DMS114 treated with DMSO at 0.1 percent for 48 hours (cell line): ENCODE measurements at regions not wholly inside any gene's neighbourhood (a gene's known extent, or its start where the extent isn't known, plus 50 kb on each side); places are given as distances from the start of the nearest gene placed in this dataset.

Experiments used
- DNase-seq: peaks from one replicate; lab custom pipeline; 2025; ENCODE audit not compliant: unreplicated experiment; lab: John Stamatoyannopoulos, UW

GRCh38 chr11:70912226-70912840, 340.0 kb downstream of the SHANK2 start:
- DNase-seq = no peak

GRCh38 chr11:70913715-70914231, 338.6 kb downstream of the SHANK2 start:
- DNase-seq = no peak

DNA sequence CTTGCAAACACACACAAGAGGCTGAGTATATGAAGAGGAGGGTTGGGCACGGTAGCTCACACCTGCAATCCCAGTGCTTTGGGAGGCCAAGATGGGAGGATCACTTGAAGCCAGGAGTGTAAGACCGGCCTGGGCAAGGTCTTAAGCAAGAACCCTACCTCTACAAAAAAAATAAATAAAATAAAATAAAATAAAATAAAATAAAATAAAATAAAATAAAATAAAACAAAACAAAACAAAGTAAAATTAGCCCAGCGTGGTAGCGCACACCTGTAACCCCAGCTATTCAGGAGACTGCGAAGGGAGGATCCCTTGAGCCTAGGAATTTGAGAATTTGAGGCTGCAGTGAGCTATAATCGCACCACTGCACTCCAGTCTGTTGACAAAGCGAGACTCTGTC, 337.9 kb downstream of the SHANK2 start:
- no peak for DNase-seq

DNA sequence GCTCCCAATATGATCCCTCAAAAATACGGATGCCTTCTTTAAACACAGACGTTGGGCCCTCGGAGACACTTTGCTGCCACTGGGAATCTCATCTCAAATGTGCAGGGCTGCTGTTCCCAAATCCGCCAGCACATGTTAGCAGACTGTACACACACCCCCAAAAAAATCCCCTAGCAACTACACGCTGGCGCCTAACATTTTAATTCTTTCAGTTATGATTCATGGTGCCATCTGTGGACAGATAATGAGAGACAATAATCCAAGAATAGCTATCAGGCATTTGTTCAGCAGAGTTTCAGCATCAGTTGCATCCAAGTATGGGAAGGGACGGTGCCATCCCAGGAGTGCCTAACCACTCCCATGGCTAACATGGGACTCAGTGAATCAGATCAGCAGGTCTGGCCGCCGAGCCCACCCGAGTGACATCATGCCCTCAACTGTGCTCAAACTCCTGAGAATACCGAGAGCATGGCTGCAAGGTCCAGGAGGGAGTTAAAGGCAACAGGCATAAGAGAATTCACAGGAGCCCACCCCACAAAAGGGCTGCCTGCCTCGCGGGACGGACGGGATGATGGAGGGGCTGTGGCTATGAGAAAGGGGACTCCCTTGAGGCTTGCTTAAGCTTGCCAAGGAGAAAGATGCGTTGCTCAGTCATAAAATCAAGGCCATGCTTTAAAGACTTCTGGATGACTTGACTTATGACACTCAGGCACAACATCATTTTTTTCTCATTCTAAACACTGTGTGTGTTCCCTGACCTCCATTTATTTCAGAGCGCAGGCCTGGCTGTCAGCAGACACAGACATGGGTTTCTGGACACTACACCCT, 337.0 kb downstream of the SHANK2 start:
- DNase-seq = no peak

DNA sequence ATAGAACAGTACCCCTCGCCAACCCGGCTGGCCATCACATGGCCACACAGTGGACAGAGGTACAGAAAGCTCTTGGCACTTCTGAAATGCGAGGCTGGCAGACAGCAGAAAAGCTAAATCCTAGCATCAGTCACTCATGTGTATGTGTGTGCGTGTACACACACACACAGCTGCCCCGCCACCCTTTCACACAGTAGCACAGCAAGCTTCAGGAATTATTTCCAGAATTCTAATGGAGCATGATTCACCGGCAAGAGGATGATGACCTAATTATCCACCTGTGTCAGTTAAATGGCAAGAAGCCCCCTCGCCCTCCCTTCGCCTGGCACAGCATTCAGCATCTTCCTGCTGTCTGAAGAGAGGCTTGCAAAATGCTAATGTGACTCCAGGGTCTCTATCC, 336.0 kb downstream of the SHANK2 start:
- DNase-seq = no peak

DNA sequence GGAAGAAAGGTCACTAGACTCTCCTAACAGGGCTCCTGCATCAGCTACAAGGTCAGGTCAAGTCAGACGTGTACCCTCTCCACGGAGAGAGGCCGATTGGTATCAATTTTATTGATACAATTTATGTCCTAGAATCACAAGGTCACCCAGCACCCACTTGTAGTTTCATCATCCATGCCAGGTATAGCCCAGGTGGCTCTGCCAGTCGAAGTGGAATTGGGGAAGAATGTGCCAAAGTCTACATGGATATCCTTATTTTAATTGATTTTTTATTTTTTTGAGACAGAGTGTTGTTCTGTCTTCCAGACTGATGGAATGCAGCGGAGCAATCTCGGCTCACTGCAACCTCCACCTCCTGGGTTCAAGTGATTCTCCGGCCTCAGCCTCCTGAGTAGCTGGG, 334.1 kb downstream of the SHANK2 start:
- no peak for DNase-seq

DNA sequence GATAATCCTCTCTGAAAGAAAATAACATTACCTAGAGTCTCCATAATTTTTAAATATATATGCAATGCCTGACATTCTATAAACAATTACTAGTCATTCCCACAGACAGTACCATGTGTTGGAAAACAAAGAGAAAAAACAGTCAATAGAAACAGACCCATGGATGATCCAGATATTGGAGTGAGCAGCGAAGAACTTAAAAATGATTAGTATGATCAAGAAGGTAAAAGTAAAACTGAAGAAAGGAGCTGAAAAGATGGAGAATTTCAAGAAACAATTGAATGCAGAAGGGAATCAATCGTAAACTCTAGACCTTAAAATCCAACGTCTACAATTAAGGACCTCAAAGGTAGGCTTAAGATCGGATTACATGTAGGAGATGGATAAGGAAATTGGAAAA, 330.6 kb downstream of the SHANK2 start:
- no peak for DNase-seq

DNA sequence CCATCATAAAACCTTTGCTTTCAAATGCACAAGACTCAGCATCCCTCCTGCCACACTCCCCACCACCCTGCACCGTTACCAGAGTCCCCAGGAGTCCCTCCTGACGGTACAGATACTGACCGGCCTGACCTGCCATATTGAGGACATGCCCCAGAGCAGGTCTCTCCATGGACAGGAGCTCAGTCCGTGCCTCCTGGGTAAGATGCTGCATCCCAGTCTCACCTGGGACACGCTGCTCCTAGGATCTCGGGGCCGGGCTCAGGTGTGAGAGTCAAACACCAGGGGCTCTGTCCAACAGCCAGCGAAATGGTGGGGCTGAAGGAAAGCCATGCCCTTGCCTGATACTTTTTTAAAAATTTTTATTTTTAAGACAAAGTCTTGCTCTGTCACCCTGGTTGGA, 328.3 kb downstream of the SHANK2 start:
- no peak for DNase-seq

DNA sequence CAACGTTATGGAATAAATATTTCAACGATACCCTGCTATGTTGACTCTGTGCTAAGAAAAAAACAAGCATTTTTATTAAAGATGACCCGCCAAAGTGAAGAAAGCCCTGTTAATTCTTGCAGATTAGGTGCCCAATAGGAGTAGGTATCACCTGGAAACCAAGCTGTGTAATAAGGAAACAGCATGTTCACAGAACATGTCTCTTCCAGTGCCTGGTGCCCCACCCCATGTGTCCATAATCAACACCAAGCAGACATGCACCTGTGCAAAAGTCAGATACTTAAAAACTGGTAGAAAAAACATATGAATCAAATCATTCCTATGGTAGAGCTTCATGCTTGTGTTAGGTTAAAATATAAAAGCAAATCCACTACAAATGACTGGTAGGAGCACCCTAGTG, 327.1 kb downstream of the SHANK2 start:
- no peak for DNase-seq

DNA sequence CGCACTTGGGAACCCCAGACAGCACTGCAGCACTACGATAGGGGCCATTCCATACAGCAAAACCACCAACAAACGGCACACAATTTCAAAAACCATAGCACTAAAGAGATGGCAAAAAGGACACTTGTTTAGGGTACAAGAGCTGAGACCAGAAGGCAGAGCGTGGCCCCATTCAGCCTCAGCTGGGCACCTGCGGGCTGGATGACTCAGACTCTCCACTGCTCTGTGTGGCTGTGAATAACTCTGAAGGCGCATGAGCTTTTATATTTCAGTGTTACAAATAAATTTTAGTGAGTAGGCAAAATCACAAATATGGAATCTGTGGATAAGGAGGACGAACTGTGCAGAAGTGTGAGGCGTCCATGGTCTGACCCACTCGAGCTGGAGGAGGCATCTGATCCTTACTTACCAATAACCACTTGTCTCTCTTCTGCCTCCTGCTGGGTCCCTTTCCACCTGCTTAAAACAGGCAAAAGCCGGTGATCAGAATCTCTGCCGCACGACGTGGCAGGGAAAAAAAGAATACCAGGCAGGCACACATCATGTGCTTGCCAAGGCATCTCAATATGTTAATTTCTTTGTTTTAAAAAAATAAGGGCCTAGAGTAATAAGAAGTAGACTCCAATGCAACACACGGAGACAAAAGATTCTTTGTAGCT, 325.7 kb downstream of the SHANK2 start:
- no peak for DNase-seq

DNA sequence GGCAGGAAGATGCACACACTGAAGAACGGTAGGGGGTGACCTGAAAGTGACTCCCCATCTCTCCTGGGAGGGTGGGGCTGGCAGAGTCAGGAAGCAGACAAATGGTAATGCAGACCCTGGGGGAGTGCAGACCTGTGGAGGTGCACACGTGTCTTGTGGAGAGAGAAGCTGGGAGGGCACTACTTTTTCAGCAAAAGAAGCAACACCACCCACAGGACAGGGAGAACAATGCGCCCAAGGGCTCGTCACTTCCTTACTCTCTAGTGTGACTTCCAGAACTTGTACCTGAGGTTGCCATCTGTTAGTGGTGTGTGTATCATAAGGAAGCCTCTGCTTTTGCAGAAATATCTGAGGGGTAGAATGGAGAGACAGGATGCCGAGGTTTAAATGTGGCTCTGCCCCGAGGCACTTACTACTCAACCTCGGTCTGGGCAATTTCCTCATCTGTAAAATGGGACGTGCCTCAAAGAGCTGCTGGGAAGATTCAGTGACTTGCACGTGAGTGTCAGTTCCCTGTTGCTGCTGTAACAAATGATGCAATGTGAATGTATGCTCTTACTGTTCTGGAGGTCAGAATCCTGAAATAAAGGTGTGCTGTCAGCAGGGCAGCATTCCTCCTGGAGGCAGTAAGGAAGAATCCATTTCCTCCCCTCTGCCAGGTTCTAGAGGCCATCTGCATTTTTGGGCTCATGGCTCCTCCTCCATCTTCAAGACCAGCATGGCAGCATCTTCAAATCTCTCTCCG, 323.4 kb downstream of the SHANK2 start:
- no peak for DNase-seq

- DNase-seq = no peak
Measured at GRCh38 chr11:70930215-70930614, 322.2 kb downstream of the SHANK2 start.

GRCh38 chr11:70931430-70931829, 320.9 kb downstream of the SHANK2 start:
- DNase-seq = no peak

DNA sequence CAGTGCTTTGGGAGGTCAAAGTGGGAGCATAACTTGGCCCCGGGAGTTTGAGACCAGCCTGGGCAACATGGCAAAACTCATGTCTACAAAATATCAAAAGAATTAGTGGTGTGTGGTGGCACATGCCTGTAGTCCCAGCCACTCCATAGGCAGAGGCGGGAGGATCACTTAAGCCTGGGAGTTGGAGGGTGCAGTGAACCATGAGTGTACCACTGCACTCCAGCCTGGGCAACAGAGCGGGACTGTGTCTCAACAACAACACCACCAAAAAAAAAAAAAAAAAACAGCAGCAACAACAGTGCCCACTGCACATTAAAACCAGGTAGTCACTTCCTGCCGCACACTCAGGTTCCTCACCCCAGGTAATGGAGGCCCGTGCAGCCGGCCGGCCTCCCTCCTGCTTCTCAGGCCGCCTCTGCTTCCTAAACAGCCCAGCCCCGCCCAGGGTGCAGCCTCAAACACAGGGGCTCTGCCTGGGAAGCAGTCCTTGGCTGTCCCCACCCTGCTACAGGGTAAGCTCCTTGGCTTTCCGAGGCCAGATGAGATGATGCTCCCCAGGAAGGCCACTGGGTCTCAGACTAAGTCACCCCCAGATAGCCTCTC, 318.3 kb downstream of the SHANK2 start:
- DNase-seq = no peak

DNA sequence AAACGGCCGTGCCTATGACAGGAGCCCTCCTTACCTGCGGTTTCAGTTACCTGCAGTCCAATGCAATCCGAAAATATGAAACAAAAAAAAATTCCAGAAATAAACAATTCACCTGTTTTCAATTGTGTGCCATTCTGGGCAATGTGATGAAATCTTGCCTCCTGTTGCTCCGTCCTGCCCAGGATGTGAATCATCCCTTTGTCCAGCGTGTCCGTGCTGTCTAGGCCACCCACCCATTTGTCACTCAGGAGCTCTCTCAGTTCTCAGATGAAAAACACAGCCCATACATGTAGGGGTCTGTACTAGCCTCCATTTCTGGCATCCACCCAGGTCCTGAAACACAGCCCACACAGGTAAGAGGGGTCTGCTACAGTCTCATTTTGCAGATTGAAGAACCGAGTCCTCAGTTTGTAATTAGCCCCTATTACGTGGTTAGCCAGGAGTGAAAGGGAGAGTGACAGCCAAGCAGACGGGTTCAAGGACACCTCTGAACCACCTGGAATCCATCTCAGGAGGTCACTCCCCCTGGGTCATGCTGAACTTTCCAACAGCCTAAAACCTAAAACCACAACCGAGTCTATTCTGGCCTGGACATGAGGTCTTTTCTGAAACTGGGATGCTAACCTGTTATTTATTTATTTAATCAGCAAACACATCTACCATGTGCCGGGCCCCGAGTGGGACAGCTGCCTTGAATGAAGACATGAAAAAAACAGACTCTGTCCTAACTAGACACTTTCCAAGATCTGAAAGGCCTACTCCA, 317.2 kb downstream of the SHANK2 start:
- no peak for DNase-seq

DNA sequence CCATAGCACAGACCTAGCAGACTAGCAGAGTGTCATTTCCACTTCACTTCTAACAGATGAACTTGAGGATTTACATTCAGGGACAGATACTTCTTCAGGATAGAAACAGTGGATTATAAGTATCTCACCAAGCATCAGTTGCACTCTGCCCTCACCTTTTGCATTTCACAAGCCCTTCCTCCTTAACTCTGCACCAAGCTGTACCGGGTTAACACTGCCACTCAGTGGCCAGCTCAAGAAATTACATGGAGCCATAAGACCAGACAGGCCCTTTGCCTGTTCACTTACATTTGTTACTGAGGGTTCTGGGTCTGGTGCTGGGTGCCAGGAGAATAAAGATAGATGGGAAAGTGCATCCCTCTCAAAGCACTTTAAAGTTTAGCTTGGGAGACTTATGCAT, 309.8 kb downstream of the SHANK2 start:
- DNase-seq = no peak

GRCh38 chr11:70944141-70944540, 308.2 kb downstream of the SHANK2 start:
- DNase-seq = no peak

- DNase-seq = no peak
Measured at GRCh38 chr11:70944636-70945035, 307.7 kb downstream of the SHANK2 start.

- no peak for DNase-seq
Measured at GRCh38 chr11:70948398-70948797, 304.0 kb downstream of the SHANK2 start.

DNA sequence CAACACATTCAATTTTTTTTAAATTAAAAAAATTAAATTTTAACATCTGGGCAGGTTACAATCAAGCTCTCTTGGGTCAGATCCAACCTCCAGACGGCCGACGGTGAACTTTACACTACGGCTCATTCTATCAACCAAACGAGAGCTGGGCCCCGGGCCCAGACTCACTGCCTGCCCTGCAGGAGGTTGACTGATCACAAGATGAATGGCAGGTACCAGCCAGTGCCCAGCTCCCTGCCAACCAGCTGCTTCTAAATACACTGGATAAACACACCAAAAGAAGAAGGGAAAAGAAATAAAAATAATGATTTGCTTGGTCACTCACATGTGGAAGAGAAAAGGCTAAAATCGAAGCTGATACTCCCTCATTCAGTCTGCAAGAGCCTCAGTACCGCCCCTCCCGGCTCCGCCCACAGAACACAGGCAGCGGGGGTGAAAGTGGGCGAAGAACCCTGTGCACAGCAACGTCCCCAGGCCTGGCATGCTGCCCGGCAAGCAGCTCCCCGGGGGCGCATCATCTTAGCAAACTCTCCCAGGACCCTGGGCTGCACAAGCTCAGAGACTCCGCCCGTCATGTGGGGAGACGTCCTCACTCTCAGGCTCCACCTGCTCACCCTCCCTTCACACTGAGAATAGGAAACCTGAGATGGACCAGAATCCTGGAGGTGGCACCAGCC, 303.4 kb downstream of the SHANK2 start:
- no peak for DNase-seq
